ENCODE measurements at regions not wholly inside any gene's neighbourhood (a gene's known extent, or its start where the extent isn't known, plus 50 kb on each side); places are given as distances from the start of the nearest gene placed in this dataset.

GRCh38 chr6:153325661-153326060 is 194.6 kb upstream of the RGS17 start:
- TF ChIP-seq CTCF (conservative IDR thresholded peaks at IDR 0.05 in 1 of 2, IDR thresholded peaks at IDR 0.05 in 1 of 2; ENCODE audit: low read depth in 1 of 2, low read length in 2 of 2) (no peak), EZH2 (IDR thresholded peaks at IDR 0.05; ENCODE audit: low read length, missing control alignments) (no peak)

Data from fibroblast of lung (primary cell).